WTC11 (cell line): ENCODE measurements at regions not wholly inside any gene's neighbourhood (a gene's known extent, or its start where the extent isn't known, plus 50 kb on each side); places are given as distances from the start of the nearest gene placed in this dataset.

Experiments
- ESRRA ChIP-seq: sonication (generic); formaldehyde crosslinking; IDR thresholded peaks from 2 replicates; pipeline ENCODE4 v1.8.1; 2022; ENCODE audit warnings: mild to moderate bottlenecking, missing genetic modification reagents, borderline replicate concordance
- ETV6 ChIP-seq: sonication (generic); formaldehyde crosslinking; IDR thresholded peaks from 2 replicates; pipeline ENCODE4 v1.8.1; 2022; ENCODE audit warnings: mild to moderate bottlenecking, missing genetic modification reagents
- FOXJ3 ChIP-seq: sonication (generic); formaldehyde crosslinking; IDR thresholded peaks from 2 replicates; pipeline ENCODE4 v1.9.0; 2021; ENCODE audit warnings: missing genetic modification reagents, mild to moderate bottlenecking, borderline replicate concordance
- FOXP1 ChIP-seq: sonication (generic); formaldehyde crosslinking; IDR thresholded peaks from 2 replicates; pipeline ENCODE4 v1.8.0; 2022; ENCODE audit warnings: missing genetic modification reagents, mild to moderate bottlenecking, moderate library complexity, borderline replicate concordance
- IRF2 ChIP-seq: sonication (generic); formaldehyde crosslinking; IDR thresholded peaks from 2 replicates; pipeline ENCODE4 v1.8.0; 2022; ENCODE audit warnings: low read depth, missing genetic modification reagents, borderline replicate concordance
- ZNF263 ChIP-seq: sonication (generic); formaldehyde crosslinking; IDR thresholded peaks from 2 replicates; pipeline ENCODE4 v1.8.1; 2022; ENCODE audit warnings: low read depth, mild to moderate bottlenecking, moderate library complexity, missing genetic modification reagents
- TF ChIP-seq, protein P1 (sequence below): fragments of 200-600 bp; IDR thresholded peaks from 2 replicates; pipeline ENCODE4 v1.8.0; 2022; ENCODE audit warnings: antibody characterized with exemption
- TF ChIP-seq, protein P2 (sequence below): sonication (generic); formaldehyde crosslinking; IDR thresholded peaks from 2 replicates; pipeline ENCODE4 v1.8.0; 2022; ENCODE audit warnings: mild to moderate bottlenecking, missing genetic modification reagents

DNA sequence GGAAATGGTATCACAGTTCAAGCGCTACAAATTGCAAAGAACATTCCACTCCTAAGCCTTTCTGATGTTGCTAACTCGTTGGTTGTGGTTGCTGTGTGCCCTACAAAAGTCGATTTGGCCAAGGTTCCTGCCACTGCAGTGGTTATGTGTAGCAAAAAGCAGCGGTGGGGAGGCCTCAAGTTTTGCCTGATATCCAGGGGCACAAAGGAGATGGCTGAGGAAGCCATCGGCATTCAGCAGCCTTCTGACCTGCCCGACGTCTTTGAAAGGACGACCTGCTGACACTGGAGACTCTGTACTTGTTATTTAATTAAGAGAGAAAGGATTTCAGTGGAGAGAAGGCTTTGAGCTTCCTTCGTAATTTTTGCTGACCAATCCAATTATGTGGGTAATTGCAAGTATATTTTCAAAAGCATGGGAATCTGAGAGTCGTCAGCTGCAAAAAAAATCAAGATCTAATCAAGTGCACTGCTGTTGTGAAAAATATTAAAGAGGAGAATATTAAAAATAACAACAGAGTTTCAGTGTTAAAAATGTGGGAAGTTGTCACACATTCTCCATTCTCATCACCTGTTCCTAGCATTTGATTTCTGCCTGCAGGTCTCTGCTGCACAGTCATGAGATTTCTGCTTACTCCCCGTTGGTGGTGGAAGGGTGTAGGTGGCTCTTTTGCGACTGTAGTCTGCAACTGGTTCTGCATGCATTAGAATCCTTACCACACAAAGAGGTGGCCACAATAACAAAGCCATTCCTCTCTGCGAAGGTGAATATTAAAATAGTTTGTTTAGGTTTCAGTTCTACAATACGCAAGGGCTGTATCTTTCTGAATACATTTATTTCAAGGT, 319.2 kb downstream of the IRX2 start:
- TF ChIP-seq, protein P1, sequence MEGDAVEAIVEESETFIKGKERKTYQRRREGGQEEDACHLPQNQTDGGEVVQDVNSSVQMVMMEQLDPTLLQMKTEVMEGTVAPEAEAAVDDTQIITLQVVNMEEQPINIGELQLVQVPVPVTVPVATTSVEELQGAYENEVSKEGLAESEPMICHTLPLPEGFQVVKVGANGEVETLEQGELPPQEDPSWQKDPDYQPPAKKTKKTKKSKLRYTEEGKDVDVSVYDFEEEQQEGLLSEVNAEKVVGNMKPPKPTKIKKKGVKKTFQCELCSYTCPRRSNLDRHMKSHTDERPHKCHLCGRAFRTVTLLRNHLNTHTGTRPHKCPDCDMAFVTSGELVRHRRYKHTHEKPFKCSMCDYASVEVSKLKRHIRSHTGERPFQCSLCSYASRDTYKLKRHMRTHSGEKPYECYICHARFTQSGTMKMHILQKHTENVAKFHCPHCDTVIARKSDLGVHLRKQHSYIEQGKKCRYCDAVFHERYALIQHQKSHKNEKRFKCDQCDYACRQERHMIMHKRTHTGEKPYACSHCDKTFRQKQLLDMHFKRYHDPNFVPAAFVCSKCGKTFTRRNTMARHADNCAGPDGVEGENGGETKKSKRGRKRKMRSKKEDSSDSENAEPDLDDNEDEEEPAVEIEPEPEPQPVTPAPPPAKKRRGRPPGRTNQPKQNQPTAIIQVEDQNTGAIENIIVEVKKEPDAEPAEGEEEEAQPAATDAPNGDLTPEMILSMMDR: no peak
- TF ChIP-seq ESRRA (no peak), FOXJ3 (CRISPR knock-in tag) (no peak), ETV6 (CRISPR knock-in tag) (no peak), ZNF263 (CRISPR knock-in tag) (no peak), IRF2 (CRISPR knock-in tag) (no peak), FOXP1 (no peak)
- TF ChIP-seq, protein P2, sequence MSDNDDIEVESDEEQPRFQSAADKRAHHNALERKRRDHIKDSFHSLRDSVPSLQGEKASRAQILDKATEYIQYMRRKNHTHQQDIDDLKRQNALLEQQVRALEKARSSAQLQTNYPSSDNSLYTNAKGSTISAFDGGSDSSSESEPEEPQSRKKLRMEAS (CRISPR knock-in tag): no peak
